DOHH2 (cell line): ENCODE measurements at regions not wholly inside any gene's neighbourhood (a gene's known extent, or its start where the extent isn't known, plus 50 kb on each side); places are given as distances from the start of the nearest gene placed in this dataset.

Source experiments
- CTCF ChIP-seq: fragments of 200-600 bp; sonication (generic); IDR thresholded peaks from one replicate; pipeline ENCODE4 v1.5.1; 2014; ENCODE audit warnings: antibody characterized with exemption, mild to moderate bottlenecking, low read depth, low read length; ENCODE audit not compliant: poor library complexity, severe bottlenecking
- EZH2phosphoT487 ChIP-seq: fragments of 200-600 bp; sonication (generic); IDR thresholded peaks from 2 replicates; pipeline ENCODE4 v1.6.1; 2017; ENCODE audit warnings: borderline replicate concordance, mild to moderate bottlenecking, antibody characterized with exemption, low read length, moderate library complexity, mixed read lengths

- TF ChIP-seq CTCF (no peak), EZH2phosphoT487 (no peak)
Observed at GRCh38 chr17:72271603-72272002, 150.8 kb downstream of the SOX9 start.
